ENCODE measurements at regions not wholly inside any gene's neighbourhood (a gene's known extent, or its start where the extent isn't known, plus 50 kb on each side); places are given as distances from the start of the nearest gene placed in this dataset.

DNA sequence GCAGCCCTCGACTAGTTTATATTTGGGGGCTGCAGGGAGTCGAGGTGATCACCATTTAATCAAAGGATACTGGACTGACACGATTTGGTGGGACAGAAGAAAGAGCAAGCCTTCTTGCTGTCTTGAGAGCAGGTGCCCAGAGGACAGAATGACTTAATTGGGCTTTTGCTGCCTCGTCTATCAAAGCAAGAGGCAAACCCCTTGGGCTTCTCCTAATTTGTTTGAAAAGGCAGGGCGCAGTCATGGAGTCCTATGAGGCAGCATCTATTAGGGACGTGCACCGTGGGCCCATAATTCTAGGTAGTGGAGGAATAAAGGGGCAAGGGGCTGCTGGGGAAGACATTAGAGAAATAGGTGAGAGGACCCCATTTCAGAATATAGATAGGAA, 1411.3 kb downstream of the TBC1D22A start:
- no peak for DNase-seq

DNA sequence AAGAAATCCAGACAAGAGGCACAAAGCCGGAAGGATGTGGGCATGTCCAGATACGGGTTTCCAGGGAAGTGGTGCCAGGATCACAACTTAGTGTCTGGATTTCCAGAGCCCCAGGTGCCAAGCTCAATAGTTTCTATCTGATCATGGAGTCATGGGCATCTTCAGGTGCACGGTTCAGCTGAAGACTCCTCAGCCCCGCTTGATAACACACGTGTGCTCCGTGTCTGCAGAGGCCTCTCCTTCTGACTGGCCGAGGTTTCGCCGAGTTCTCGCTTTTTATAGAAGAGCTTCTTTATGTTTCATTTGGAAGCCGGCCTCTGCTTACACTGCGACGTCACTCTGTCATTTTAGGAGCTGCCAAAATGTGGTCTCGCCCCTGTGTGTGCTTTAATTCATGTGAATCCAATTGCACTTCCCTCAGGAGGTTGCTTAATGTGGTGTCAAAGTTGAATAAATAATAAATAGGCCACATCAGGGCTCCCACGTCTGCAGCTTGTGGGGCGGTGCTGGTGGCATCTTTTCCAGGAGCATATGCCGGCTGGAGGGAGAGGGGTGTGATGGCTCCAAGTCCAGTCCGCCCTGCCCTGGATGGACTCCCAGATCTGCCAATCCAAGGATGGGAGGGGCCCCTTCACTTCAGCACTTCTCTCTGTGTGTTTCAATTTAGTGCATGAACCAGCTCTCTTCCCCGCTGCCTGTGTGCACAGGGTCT, 1410.8 kb downstream of the TBC1D22A start:
- no peak for DNase-seq

DNA sequence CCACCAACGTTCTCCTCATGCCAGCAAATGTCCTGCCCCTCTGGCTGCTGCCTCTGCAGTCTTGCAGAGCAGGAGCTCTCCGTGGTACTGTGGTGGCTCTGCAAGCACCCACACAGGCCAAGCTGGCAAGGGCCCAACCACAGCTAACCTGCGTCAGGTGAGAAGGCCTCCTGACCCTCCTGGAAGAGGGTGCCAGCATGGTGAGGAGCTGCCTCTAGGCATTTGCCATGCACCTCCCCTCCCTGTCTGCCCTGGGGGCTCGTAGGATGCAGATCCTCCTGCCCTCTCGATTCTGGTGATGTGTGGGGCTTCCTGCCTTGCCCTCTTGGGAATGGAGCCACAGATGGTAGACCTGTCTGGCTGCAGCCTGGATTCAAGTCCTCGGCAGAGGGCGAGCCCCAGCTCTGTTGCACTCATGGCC, 1408.8 kb downstream of the TBC1D22A start:
- DNase-seq, result no peak

DNA sequence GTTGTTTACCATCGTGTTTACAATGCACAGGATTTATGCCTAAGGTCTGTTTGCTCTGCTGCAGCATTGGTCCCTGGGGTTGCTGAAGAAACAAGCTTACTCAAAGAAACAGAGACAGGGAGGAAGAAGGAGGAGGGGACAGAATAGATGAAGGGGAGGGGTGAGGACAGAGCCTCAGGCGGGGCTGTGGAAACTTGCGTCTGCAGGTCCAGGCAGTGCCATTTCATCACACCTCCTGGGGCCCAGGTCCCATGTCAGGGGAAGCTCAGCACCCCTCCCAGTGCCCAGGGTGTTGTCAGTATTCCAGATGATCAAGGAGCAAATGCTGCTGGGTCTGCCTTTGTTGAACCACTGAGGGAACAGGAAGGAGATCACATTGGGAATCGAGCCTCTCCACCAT, 1406.8 kb downstream of the TBC1D22A start:
- DNase-seq, result no peak

DNA sequence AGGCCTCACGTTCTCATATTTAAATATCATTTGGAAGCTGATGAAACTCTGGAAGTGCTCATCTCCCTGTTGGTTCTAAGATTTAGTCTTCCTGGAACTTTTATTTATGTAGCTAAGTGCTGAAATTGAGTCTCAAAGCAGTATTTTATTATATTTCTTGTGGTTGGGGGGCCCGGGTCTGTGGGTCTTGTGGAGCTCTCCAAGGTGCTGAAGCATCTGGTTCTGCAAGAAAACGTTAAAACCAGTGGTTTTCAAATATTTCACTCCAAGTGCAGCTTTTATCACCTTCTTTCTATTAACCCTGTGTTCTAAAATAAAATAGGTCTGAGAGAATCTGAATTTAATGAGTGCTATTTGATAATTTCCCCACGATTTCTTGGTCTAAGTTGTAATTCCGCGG, 1404.8 kb downstream of the TBC1D22A start:
- no peak for DNase-seq

DNA sequence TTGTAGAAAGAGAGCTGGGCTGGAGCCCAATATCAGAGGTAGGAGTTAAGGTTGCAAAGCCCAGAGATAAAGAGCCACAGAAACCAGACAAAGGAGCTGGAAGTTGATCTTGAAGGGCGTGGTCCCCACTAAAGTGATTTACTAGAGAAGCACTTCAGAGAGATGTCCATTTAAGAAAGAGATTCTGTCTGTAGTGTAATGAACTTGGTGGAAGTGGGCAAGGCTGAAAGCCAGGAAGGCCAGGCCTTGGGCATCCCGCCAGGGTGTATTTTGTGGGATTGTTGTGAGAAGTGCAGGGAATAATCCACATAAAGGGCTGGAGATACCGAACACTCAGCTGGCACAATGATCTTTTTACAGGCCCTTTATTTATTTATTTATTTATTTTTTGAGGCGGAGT, 1398.8 kb downstream of the TBC1D22A start:
- no peak for DNase-seq

DNA sequence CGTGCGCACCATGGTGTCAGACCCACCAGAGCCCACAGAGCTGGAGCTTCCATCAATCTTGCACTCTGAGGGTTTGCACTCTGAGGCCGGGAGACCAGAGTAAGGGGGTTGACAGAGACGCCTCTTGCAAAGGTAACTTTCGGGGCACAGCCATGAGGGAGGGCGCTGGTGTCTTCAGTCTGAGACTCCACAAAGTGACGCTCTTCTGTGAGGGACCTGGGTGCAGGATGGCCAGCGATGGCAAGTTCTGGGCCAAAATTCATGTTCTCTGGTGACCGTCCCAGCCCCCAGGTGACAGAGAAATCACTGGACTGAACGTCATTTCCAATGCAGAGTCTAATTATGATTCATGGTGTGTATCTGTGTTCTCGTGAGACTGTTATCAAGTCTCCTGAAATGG, 1395.2 kb downstream of the TBC1D22A start:
- no peak for DNase-seq

DNA sequence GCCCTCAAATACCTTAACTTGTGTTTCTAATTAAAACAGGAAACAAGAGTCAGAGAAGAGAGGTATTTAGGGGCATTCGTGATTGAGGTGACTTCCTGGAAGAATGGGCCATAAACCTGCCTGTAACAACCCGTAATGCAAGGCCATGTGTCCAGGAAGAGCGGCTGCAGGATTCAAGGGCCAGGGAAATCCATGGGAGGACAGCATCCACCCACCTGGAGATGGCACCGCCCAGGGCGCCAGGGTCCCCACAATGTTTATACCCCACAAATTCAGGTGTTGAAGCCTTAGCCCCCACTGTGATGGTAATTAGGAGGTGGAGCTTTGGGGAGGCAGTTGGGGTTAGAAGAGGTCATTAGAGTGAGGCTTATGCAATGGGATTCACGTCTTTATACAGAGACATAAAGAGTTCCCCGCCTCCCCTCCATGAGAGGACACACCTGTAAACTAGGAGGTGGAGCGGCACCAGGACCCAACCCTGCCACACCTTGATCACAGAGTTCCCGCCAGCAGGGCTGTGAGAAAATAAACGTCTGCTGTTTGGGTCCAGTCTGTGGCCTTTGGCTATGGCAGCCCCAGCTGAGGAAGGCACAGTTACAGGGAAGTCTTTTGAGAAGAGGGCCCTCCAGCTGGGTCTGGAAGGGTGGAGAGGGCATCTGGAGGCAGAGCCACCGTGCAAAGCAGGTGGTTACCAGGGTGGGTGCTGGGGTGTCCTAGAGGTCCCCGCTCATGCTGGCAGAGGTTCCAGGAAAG, 1394.3 kb downstream of the TBC1D22A start:
- DNase-seq, result no peak

DNA sequence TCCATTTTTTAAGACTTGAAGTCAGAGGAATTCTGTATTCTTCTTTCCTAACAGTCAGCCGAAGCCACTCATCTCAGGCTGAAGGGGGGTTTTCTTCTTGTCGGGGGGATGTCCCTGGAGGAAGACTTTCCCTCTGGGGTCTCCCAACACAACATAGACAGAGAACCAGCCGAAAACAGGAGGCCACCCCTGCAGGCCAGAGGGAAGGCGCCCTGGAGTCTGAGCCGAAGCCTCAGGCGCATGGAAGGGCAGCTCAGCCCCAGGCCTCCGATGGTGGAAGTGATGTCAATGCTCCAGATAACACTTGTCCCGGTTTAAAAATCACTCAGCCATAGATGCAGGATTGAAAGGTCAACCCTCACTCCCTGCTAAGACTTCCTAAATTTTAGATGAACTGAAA, 1393.0 kb downstream of the TBC1D22A start:
- no peak for DNase-seq

DNA sequence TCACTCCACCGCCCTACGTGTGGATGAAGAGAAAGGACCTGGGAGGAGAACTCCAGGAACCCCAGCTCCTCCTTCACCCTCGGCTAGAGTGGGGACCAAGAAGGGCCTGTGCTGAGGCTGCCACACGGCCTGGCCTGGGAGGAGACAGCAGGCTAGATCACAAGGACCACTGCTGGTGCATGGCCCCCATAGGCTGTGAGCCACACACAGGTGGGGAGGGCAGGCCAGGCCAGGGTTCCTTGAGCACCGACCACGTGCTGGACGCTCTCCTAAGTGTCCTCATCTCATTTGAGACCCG, 1392.4 kb downstream of the TBC1D22A start:
- no peak for DNase-seq

DNA sequence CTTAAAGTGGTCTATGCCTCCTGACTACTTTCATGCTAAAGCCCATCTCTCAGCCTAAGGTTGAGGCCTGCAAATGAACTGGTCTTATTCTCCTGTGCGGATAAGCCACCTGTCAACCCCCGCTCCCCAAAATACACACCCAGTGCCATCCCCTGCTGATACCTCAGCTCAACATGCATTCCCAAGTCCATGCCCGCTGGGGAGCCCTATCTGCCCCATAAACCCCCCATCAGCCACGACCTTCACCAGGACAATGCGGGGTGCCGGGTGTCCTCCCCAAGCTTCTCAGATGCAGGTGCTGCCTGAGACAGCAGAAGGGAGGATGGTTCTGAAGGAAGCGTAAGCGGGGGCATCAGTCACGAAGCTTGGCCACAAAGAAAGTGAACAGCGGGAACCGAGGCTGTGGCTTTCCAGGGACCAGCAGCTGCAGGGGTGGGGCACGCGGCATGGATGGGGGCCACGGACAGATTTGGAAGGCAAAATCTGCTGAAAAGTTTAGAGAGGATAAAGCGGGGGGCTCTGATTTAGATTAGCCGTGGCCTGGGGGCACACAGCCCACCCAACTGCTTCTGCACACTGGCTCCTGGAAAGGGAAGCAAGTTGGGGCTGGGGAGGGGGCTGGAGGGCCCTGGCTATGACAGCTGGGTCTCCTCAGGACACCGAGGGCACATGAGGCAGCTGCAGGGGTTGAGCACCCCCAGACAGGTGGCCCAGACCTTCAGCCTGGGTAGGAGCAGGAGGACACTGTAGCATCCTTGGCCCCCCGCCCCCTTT, 1391.9 kb downstream of the TBC1D22A start:
- no peak for DNase-seq

DNA sequence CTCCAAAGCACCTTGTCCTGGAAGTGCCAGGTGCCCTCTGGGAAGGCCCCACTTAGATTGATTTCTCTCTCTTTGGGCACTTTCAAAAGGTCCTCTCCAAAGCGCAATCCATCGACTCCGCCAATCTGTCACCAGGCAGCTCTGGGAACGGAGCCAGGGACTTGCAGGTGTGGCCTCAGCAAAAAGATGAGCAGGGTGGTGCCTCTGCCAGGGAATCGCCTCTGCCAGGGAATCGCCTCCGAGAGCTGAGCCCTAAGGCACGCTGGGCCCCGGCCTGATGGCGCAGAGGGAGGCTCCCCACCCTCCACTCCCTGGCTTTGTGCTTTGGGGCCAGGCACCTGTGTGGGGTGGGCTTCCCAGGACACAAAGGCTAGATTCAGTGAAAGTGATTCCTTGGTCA, 1391.3 kb downstream of the TBC1D22A start:
- DNase-seq, result no peak

DNA sequence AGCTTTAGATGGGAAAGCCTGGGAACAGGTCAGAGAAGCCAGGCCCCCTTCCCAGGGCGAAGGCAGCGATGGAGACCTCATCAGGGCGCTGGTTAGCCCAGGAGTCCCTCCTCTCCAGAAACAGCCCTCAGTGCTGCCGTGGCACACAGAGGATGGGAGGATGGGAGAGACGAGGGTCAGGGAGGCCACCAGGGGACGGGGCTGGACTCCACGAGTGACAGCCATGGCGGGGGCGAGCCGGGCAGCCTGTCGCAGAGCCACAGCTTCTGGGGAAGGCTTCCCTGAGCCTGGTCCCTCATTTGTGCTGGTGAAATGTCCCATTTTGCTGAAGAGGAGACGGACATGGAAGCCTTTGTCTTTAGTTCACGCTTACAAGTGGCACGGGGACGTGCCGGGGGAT, 1390.5 kb downstream of the TBC1D22A start:
- no peak for DNase-seq

DNA sequence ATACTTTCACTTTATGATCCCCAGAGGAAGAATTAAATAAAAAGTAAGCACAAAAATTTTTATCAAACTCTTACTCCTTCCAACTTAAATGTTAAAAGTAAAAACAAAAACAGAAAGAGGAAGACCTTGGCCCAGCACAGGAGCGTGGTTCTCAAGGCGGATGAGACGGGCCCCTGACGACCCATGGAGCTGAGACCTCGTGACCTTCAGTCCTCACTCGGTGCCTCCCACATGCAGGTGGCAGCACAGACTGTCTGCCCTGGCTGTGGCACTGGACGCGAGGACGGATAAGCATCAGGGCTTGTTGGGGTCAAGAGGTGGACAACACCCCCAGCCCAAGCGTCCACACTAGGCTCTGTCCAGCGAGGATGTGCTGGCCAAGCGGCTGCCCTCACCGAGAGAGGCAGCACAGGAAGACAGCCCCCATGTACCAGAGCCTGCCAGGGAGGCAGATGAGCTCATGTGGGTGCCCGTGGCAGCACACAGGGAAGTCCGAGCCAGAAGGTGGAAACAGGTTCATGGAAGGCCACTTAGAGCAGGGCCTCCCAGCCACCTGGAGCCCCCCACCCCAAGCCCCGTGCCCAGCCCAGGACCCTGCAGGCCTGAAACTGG, 1389.8 kb downstream of the TBC1D22A start:
- no peak for DNase-seq

DNA sequence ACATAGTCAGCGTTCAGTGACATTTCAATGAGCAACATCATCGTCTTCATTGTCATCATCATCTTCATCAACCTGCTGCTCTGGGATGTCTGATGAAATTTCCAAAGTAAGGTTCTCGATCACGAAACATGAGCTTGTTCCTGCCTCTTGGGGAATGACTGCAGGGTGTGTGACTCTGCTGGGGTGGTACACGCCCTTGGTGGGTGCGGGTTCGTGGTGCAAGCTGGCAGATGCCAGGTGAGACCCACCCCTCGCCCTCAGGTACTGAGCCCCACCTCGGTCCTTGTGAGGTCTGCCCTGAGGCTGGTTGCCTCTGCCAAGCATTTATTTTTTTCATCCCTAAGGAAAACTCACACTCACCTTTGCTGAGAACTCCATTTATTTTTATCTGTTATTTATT, 1389.2 kb downstream of the TBC1D22A start:
- no peak for DNase-seq

DNA sequence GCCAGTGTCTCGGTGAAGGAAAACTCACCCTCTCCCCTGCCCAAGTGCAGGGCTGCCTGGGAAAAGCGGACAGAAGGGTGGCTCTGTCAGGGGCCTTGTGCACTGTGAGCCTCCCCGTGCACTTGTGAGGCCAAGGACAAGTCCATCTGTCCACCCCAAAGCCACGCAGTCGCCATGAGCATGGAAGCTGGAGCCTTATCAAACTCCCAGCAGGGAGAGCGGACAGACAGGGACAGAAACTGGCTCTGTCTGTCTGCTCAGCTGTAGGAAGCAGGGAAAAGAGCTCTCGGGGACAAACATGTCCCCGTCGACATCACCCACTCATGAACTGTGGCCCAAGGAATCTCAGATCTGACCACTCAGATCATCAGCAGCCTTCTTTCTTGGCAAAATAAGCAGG, 1385.4 kb downstream of the TBC1D22A start:
- no peak for DNase-seq

DNA sequence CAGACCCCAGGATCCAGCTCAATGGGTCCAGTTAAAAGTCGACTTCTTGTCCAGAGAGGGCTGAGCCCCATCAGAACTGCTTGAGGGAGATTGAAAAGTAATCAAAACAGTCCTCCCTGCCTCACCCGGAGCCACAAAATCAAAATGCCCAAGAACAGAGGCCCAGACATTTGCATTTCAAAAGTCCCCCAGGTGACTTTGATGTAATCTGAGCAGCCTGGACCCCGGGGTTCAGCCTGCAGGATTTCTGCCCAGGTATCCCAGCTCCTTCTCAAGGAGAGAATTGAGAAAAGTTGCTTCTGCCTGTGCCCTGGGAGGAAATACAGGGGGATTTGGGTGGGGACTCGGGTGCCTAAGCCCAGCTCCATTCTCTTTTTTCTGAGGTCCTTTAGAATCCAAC, 1385.0 kb downstream of the TBC1D22A start:
- DNase-seq, result no peak

DNA sequence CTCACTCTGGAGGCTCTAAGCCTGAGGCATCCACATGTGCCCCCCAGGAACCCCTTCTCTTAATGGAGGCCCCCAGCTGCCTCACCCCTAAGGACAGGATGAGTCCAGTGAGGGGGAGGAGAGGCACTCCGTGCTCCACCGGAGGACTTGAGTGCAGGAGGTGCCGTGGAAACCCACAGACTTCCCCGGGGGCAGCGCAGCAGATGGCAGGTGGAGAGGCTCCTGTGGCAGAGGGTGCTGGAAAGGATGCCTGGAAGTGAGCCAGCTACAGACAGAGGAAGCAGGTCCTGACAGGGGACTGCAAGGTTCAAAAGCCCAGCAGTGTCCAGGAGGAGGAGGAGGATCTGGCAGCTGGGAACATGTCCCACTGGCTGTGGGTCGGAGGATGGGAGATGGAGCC, 1384.0 kb downstream of the TBC1D22A start:
- no peak for DNase-seq

DNA sequence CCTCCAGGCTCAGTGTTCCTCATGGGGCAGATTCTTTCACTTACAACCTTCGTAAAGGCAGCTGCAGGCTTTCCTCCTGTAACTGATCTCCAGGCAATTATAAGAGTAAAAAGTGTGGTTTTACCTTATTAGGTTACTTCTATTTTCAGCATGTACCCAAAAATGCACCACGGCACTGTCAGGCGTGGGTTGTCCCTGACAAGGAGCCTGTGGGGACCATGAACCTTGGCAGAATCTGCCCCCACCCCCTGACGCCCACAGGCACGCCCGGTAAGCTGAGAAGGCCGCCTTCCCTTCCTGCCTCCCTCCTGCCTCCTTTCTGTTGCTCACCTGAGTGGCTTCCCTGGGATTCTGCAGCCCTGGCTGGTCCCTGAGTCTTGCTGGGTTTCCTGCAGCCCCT, 1383.3 kb downstream of the TBC1D22A start:
- no peak for DNase-seq

DNA sequence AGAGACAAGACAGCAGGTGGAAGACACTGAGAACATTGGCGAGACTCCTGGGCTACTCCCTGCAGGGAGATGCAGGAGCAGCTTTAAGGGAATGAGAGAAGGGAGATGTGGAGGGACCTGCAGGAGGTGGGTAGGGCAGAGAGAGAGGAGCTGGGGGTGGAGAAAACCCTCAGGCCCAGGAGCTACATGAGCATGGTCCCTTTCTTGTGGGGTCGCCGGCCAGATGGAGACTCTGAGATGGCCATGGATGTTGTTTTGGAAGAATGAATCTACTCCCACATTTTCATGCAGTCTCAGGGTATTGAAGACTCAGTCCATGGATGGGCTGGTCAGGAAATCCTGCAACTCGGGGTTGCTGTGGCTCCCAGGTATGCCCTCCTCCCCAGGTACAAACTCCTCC, 1381.9 kb downstream of the TBC1D22A start:
- DNase-seq, result no peak

DNA sequence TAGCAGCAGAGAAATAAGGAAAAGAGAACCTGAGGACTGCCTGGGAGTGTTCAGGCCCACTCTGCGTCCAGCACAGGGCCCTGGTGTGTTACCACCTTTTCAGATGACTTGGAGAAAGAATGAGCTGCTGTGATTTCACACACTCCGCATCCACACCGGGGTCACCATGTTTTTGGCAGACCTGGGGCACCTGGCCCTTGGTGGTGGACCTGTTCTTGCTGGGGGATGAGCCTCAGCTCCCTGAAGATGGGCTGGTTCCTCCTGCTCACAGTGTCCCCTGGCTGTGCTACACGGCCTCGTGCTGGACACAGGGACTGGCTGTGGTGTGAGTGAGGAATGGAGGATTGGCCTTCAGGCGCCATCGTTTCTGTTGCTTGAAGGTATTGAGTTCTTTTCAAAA, 1381.4 kb downstream of the TBC1D22A start:
- no peak for DNase-seq

DNA sequence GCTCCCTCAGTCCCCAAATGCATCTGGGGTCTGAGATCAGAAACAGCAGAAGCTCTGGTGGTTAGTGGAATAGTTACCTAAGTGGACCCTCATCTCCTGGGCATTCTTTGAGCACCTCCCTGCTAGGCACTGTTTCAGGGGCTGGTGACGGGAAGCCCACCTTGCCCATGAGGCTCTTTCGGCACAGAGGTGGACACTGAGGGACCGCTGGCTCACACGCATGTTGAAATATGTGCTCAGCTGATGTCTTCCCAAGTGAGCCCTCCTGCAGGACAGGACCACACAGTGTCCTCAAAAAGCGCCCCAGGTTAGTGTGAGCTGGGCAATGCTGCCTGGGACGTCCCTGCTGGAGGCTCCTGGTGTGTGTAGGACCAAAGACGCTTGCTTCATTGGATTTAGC, 1379.9 kb downstream of the TBC1D22A start:
- no peak for DNase-seq

DNA sequence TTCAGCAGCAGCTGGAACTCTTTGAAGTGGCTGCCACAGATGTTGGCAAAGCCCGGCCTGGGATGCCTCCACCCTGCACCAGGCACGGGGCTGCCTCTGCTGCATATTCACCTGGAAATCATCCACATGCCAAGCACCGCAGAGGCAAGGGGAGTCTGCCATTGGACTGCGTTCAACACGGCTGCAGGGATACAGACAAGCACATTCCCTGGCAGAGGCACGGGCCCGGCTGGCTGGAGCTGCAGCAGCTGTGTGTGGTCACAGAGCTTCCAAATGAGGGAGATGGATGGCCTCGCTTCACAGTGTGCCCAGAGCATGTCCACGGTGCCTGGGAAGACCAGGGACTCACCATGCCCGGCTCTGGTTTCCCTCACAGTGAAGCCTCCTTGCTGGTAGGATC, 1378.9 kb downstream of the TBC1D22A start:
- no peak for DNase-seq
